H9 (cell line): ENCODE measurements at regions not wholly inside any gene's neighbourhood (a gene's known extent, or its start where the extent isn't known, plus 50 kb on each side); places are given as distances from the start of the nearest gene placed in this dataset.

Experiments used
- DNase-seq: peaks from one replicate; pipeline ENCODE4 v3.0.0-alpha.2; 2017
- H2AFZ ChIP-seq: one replicate; pipeline ENCODE4 v1.6.1; 2013; ENCODE audit warnings: mild to moderate bottlenecking, low read length, control low read depth, moderate library complexity
- H2AK5ac ChIP-seq: 2 replicates; pipeline ENCODE4 v1.6.1; 2013; ENCODE audit warnings: low read length, control low read depth, mixed read lengths; ENCODE audit not compliant: insufficient read length
- H2BK120ac ChIP-seq: one replicate; pipeline ENCODE4 v1.6.1; 2013; ENCODE audit warnings: low read depth, mild to moderate bottlenecking, low read length, control low read depth, inconsistent platforms; ENCODE audit not compliant: poor library complexity, severe bottlenecking
- H2BK12ac ChIP-seq: 2 replicates; pipeline ENCODE4 v1.6.1; 2013; ENCODE audit warnings: low read length, control low read depth, mixed read lengths, low read depth; ENCODE audit not compliant: insufficient read length
- H2BK15ac ChIP-seq: 2 replicates; pipeline ENCODE4 v1.6.1; 2013; ENCODE audit warnings: low read depth, low read length, control low read depth
- H2BK20ac ChIP-seq: one replicate; pipeline ENCODE4 v1.6.1; 2013; ENCODE audit warnings: low read depth, mild to moderate bottlenecking, low read length, control low read depth, inconsistent platforms; ENCODE audit not compliant: poor library complexity, severe bottlenecking
- H2BK5ac ChIP-seq: 2 replicates; pipeline ENCODE4 v1.6.1; 2013; ENCODE audit warnings: low read length, control low read depth, mixed read lengths; ENCODE audit not compliant: insufficient read length
- H3K14ac ChIP-seq: 2 replicates; pipeline ENCODE4 v1.6.1; 2013; ENCODE audit warnings: low read length, control low read depth; ENCODE audit not compliant: insufficient read depth
- H3K18ac ChIP-seq: 2 replicates; pipeline ENCODE4 v1.6.1; 2013; ENCODE audit warnings: low read depth, mild to moderate bottlenecking, mixed read lengths, low read length, control low read depth; ENCODE audit not compliant: insufficient read length
- H3K23ac ChIP-seq: 2 replicates; pipeline ENCODE4 v1.6.1; 2013; ENCODE audit warnings: low read length, control low read depth, mixed read lengths, low read depth; ENCODE audit not compliant: insufficient read length
- H3K23me2 ChIP-seq: 2 replicates; pipeline ENCODE4 v1.6.1; 2013; ENCODE audit warnings: low read depth, mild to moderate bottlenecking, mixed read lengths, low read length, control low read depth; ENCODE audit not compliant: insufficient read length, poor library complexity, severe bottlenecking
- H3K27ac ChIP-seq: 2 replicates; pipeline ENCODE4 v1.5.1; 2013; ENCODE audit warnings: low read length, control low read depth, mixed read lengths, low read depth; ENCODE audit not compliant: insufficient read length
- H3K27me3 ChIP-seq: 2 replicates; pipeline ENCODE4 v1.6.1; 2013; ENCODE audit warnings: low read length, control low read depth, inconsistent platforms; ENCODE audit not compliant: insufficient read depth
- H3K4ac ChIP-seq: 2 replicates; pipeline ENCODE4 v1.6.1; 2013; ENCODE audit warnings: low read depth, mild to moderate bottlenecking, control low read depth, inconsistent platforms, low read length, moderate library complexity
- H3K4me1 ChIP-seq: 2 replicates; pipeline ENCODE4 v1.6.1; 2013; ENCODE audit warnings: low read length, control low read depth, inconsistent platforms; ENCODE audit not compliant: insufficient read depth
- H3K4me2 ChIP-seq: 2 replicates; pipeline ENCODE4 v1.6.1; 2013; ENCODE audit warnings: low read length, control low read depth, mixed read lengths; ENCODE audit not compliant: insufficient read length, insufficient read depth
- H3K56ac ChIP-seq: 2 replicates; pipeline ENCODE4 v1.6.1; 2013; ENCODE audit warnings: low read depth, mild to moderate bottlenecking, mixed read lengths, low read length, control low read depth; ENCODE audit not compliant: insufficient read length
- H3K79me1 ChIP-seq: 2 replicates; pipeline ENCODE4 v1.6.1; 2013; ENCODE audit warnings: low read depth, mild to moderate bottlenecking, moderate library complexity, low read length, control low read depth, inconsistent platforms; ENCODE audit not compliant: insufficient read depth, poor library complexity, severe bottlenecking
- H3K79me2 ChIP-seq: 2 replicates; pipeline ENCODE4 v1.6.1; 2013; ENCODE audit warnings: low read length, control low read depth, inconsistent platforms; ENCODE audit not compliant: insufficient read depth
- H3K9ac ChIP-seq: 2 replicates; pipeline ENCODE4 v1.6.1; 2013; ENCODE audit warnings: low read length, control low read depth, mixed read lengths; ENCODE audit not compliant: insufficient read length; ENCODE audit errors: extremely low read depth
- H3K9me3 ChIP-seq: one replicate; pipeline ENCODE4 v1.6.1; 2013; ENCODE audit warnings: low read depth, low read length, inconsistent platforms; ENCODE audit not compliant: control insufficient read depth
- H3T11ph ChIP-seq: one replicate; pipeline ENCODE4 v1.6.1; 2013; ENCODE audit warnings: mild to moderate bottlenecking, low read length, control low read depth, inconsistent platforms
- H4K20me1 ChIP-seq: one replicate; pipeline ENCODE4 v1.6.1; 2013; ENCODE audit not compliant: control insufficient read depth, insufficient read length, insufficient read depth
- H4K5ac ChIP-seq: 2 replicates; pipeline ENCODE4 v1.6.1; 2013; ENCODE audit warnings: low read depth, mild to moderate bottlenecking, mixed read lengths, low read length, control low read depth; ENCODE audit not compliant: insufficient read length
- H4K8ac ChIP-seq: replicated peaks from 2 replicates; pipeline ENCODE4 v1.6.1; 2013; ENCODE audit warnings: low read length, control low read depth, mixed read lengths, low read depth; ENCODE audit not compliant: insufficient read length
- H4K91ac ChIP-seq: 2 replicates; pipeline ENCODE4 v1.6.1; 2013; ENCODE audit warnings: low read depth, mild to moderate bottlenecking, moderate library complexity, mixed read lengths, low read length, control low read depth; ENCODE audit not compliant: insufficient read length
- H3K27ac Mint-ChIP-seq, 3 experiments: 2 replicates in 2 of 3; 3 replicates in 1 of 3; pipeline ENCODE4 v1.8.0; 2020 to 2021; ENCODE audit warnings: mixed read lengths in 3 of 3, mild to moderate bottlenecking in 1 of 3, moderate library complexity in 1 of 3
- H3K27me3 Mint-ChIP-seq: 2 replicates; pipeline ENCODE4 v1.8.0; 2021; ENCODE audit warnings: low read depth, mild to moderate bottlenecking, moderate library complexity, mixed read lengths
- H3K36me3 Mint-ChIP-seq, 3 experiments: 2 replicates in 2 of 3; 3 replicates in 1 of 3; pipeline ENCODE4 v1.8.0; 2020 to 2021; ENCODE audit warnings: low read depth in 3 of 3, mixed read lengths in 3 of 3; ENCODE audit not compliant: insufficient read depth in 1 of 3
- H3K4me1 Mint-ChIP-seq, 2 experiments: 2 replicates each; pipeline ENCODE4 v1.8.0; 2020; ENCODE audit warnings: mixed read lengths in 2 of 2
- H3K4me3 Mint-ChIP-seq, 2 experiments: 2 replicates in 1 of 2; 3 replicates in 1 of 2; pipeline ENCODE4 v1.8.0; 2020 to 2021; ENCODE audit warnings: mild to moderate bottlenecking in 2 of 2, mixed read lengths in 2 of 2, moderate library complexity in 1 of 2
- H3K9me3 Mint-ChIP-seq, 2 experiments: 2 replicates in 1 of 2; 3 replicates in 1 of 2; pipeline ENCODE4 v1.8.0; 2020; ENCODE audit warnings: mild to moderate bottlenecking in 2 of 2, mixed read lengths in 2 of 2, moderate library complexity in 1 of 2
- CTCF ChIP-seq: fragments of 200-600 bp; sonication (generic); conservative IDR thresholded peaks from 3 replicates; pipeline ENCODE4 v1.8.0; 2021; ENCODE audit warnings: antibody characterized with exemption, mild to moderate bottlenecking
- WGBS: extraction: QIAGEN DNeasy Blood & Tissue Kit; methylation state at CpG from one replicate; pipeline ENCODE4 v1.1.7; 2013; ENCODE audit warnings: missing lambda C conversion rate, low lambda C conversion rate, mixed read lengths; ENCODE audit not compliant: insufficient read length; ENCODE audit errors: extremely low coverage; 5-methylcytosine and 5-hydroxymethylcytosine counted together

- Mint-ChIP-seq H3K9me3 (no peaks in the 10 kb centered on the region), H3K4me1 (peaks cover 6 to 7% of the 10 kb centered on the region in 2 experiments), H3K27me3 (no peaks in the 10 kb centered on the region), H3K27ac (no peak overlapping the region), H3K4me3 (no peak overlapping the region), H3K36me3 (no peaks in the 10 kb centered on the region)
- Histone ChIP-seq H2AFZ (no peak overlapping the region), H4K5ac (no peak overlapping the region), H2BK20ac (no peak overlapping the region), H3K23ac (no peak overlapping the region), H4K8ac (no peak overlapping the region), H3K27ac (no peak overlapping the region), H3K27me3 (no peaks in the 10 kb centered on the region), H3K4ac (no peak overlapping the region), H3K79me2 (no peaks in the 10 kb centered on the region), H3K4me2 (no peak overlapping the region), H3K79me1 (no peaks in the 10 kb centered on the region), H3K56ac (no peak overlapping the region), H3K18ac (no peak overlapping the region), H3T11ph (no peak overlapping the region), H3K4me1 (no peaks in the 10 kb centered on the region), H2BK5ac (no peak overlapping the region), H4K91ac (no peak overlapping the region), H3K9ac (no peak overlapping the region), H2BK12ac (no peak overlapping the region), H3K9me3 (no peaks in the 10 kb centered on the region), H3K23me2 (no peaks in the 10 kb centered on the region), H3K14ac (no peak overlapping the region), H2BK120ac (no peak overlapping the region), H2BK15ac (no peak overlapping the region), H2AK5ac (no peak overlapping the region), H4K20me1 (no peaks in the 10 kb centered on the region)
- no peak for DNase-seq
- no peak for TF ChIP-seq CTCF
- no CpG with 5 or more reads among the region's 3 CpGs for WGBS
Measured at GRCh38 chr7:53205006-53205405, 169.6 kb downstream of the POM121L12 start.
